Lower lobe of right lung (tissue), 2 donors: ENCODE measurements at regions not wholly inside any gene's neighbourhood (a gene's known extent, or its start where the extent isn't known, plus 50 kb on each side); places are given as distances from the start of the nearest gene placed in this dataset.

Experiments used
- ATAC-seq, 2 donors: fragments of 200-7000 bp; cut with Tn5 transposase; one replicate each; pipeline ENCODE4 v1.9.1; 2020 to 2022; ENCODE audit warnings: mild to moderate bottlenecking in 2 of 2, moderate library complexity in 2 of 2
- DNase-seq: peaks from one replicate; pipeline ENCODE4 v3.0.0-alpha.2; 2020
- H3K27ac ChIP-seq: fragments of 200-600 bp; one replicate; pipeline ENCODE4 v1.8.0; 2022
- H3K27me3 ChIP-seq: fragments of 200-600 bp; one replicate; pipeline ENCODE4 v1.8.0; 2022; ENCODE audit warnings: low read depth
- H3K36me3 ChIP-seq: fragments of 200-600 bp; one replicate; pipeline ENCODE4 v1.8.0; 2022; ENCODE audit warnings: mild to moderate bottlenecking
- H3K4me1 ChIP-seq: fragments of 200-600 bp; one replicate; pipeline ENCODE4 v1.8.0; 2022
- H3K4me3 ChIP-seq: fragments of 200-600 bp; one replicate; pipeline ENCODE4 v1.8.0; 2022; ENCODE audit warnings: mild to moderate bottlenecking
- H3K9me3 ChIP-seq: fragments of 200-600 bp; one replicate; pipeline ENCODE4 v1.8.0; 2022
- intact Hi-C: fragments of 100-400 bp; cut with DNase I; formaldehyde crosslinking; loops from one replicate; pipeline ENCODE4 v1.11.0; 2022
- TF ChIP-seq, protein P1 (sequence below): fragments of 200-600 bp; IDR thresholded peaks from one replicate; pipeline ENCODE4 v1.8.0; 2022; ENCODE audit warnings: antibody characterized with exemption, mild to moderate bottlenecking
- donor health status: DM: no; HTN: yes; CAD: no; lungs with severe emphysema.

DNA sequence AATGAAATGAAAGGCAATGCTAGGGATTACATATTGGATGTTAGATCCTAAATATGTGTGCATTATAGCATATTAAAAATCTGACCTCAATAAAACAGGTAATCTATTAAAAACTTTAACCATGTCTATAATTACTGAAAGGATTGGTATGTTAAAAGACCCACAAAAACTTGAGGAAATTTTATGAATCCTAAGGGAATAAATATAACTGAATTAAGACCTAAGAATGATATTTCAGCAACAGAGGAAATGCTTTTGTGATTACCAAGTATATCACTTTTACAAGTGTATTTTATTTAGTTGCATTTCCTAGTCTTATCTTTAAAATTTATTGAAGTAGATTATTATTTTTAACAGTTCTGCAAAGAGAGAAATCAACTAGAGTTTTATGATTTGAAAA lies 571.5 kb downstream of the HDGFL1 start:
- Histone ChIP-seq H3K4me3 (no peak overlapping the region), H3K27ac (no peak overlapping the region), H3K36me3 (no peaks in the 10 kb centered on the region), H3K27me3 (no peaks in the 10 kb centered on the region), H3K9me3 (no peaks in the 10 kb centered on the region), H3K4me1 (no peaks in the 10 kb centered on the region)
- no peak for ATAC-seq
- TF ChIP-seq, protein P1, sequence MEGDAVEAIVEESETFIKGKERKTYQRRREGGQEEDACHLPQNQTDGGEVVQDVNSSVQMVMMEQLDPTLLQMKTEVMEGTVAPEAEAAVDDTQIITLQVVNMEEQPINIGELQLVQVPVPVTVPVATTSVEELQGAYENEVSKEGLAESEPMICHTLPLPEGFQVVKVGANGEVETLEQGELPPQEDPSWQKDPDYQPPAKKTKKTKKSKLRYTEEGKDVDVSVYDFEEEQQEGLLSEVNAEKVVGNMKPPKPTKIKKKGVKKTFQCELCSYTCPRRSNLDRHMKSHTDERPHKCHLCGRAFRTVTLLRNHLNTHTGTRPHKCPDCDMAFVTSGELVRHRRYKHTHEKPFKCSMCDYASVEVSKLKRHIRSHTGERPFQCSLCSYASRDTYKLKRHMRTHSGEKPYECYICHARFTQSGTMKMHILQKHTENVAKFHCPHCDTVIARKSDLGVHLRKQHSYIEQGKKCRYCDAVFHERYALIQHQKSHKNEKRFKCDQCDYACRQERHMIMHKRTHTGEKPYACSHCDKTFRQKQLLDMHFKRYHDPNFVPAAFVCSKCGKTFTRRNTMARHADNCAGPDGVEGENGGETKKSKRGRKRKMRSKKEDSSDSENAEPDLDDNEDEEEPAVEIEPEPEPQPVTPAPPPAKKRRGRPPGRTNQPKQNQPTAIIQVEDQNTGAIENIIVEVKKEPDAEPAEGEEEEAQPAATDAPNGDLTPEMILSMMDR = no peak
- intact Hi-C loops = no loop called here
- DNase-seq = no peak

DNA sequence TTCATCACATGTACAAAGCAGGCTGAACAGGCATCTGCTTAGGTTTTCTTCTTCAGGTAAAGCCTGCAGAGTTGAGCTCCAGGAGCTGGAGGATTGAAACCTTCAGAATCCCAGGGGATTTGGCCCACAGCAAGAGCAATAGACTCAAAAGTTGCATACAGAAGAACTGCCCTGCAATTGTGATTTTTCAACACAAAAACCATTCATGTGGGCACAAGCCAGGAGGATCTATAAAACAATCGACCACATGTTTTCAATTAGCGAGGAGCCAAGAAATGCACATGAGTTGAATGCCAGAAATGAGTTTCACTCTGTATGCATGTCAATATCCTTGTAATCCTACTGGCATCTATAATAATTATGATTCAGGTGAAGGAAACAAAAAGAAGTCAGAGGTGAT lies 576.4 kb downstream of the HDGFL1 start:
- Histone ChIP-seq H3K4me1 (no peaks in the 10 kb centered on the region), H3K4me3 (no peak overlapping the region), H3K36me3 (no peaks in the 10 kb centered on the region), H3K27me3 (no peaks in the 10 kb centered on the region), H3K9me3 (no peaks in the 10 kb centered on the region), H3K27ac (no peak overlapping the region)
- intact Hi-C loops = no loop called here
- TF ChIP-seq, protein P1 = no peak
- no peak for DNase-seq
- ATAC-seq = no peak

DNA sequence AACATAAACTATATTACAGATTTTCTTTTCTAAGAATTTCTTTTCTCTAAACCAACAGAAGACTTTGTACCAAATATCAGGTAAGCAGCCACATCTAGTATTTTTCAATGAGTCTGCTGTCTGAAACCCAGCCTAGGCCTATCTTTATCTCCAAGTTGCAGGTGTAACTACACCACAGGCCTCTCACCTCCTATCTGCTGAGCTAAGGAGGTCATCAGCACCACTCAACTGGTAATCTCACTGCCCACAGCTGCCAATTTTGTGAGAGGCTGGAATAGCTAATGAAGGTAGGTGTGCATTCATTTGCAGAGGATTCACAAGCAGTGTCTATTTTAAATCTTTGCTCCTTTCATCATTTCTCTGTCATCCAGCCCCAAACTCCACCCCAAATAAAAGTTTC lies 584.8 kb downstream of the HDGFL1 start:
- Histone ChIP-seq H3K27ac (no peak overlapping the region), H3K27me3 (no peaks in the 10 kb centered on the region), H3K4me1 (no peaks in the 10 kb centered on the region), H3K36me3 (no peaks in the 10 kb centered on the region), H3K9me3 (no peaks in the 10 kb centered on the region), H3K4me3 (no peak overlapping the region)
- intact Hi-C loops = no loop called here
- ATAC-seq (no peak), DNase-seq (no peak)
- TF ChIP-seq, protein P1 = no peak

DNA sequence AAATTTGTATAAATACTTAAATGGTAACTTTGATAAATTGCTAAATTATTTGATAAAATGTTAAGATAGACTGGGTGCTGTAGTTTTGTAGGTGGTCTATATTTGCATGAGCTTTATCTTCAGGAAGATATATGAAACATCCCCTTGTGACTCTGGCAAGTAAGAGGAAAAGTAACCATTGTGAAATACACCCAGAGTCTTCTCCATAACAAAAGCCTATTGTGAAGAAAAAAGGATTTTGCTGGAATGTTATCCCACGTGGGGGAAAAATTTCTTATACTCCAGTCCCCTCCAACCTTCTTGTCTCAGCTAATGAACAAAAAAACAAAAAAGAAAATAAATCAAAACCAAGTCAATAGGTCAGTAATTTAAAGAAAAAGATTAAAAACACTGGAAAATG lies 600.7 kb downstream of the HDGFL1 start:
- no peaks in the 10 kb centered on the region for H3K27me3 ChIP-seq
- intact Hi-C loops = no loop called here
- H3K36me3 ChIP-seq = no peaks in the 10 kb centered on the region
- H3K27ac ChIP-seq = no peak overlapping the region
- ATAC-seq (no peak), DNase-seq (no peak)
- TF ChIP-seq, protein P1 = no peak
- H3K4me3 ChIP-seq = no peak overlapping the region
- H3K4me1 ChIP-seq = no peaks in the 10 kb centered on the region
- no peaks in the 10 kb centered on the region for H3K9me3 ChIP-seq

DNA sequence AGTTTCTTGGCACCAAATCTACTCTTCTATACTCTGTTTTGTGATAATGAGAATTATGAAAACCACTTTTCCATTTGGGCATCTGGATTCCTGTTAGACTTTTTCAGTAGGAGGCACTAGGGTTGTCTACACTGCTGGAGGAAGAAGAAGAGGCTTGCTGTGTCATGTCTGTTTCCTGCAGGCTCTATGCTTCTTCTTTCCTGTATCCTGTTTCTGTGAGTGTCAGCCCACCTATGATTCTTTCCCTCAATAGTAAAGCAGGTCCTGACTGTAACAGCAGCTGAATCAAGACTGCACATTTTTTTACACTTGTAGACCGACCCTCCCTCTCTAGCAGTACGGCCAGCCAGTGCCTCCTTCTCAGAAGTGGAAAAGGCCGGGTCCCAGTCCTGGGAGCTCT lies 603.9 kb downstream of the HDGFL1 start:
- Histone ChIP-seq H3K4me3 (no peak overlapping the region), H3K4me1 (no peaks in the 10 kb centered on the region), H3K27me3 (no peaks in the 10 kb centered on the region), H3K36me3 (no peaks in the 10 kb centered on the region), H3K9me3 (no peaks in the 10 kb centered on the region), H3K27ac (no peak overlapping the region)
- ATAC-seq (no peak), DNase-seq (no peak)
- TF ChIP-seq, protein P1 = no peak
- intact Hi-C loops = no loop called here

DNA sequence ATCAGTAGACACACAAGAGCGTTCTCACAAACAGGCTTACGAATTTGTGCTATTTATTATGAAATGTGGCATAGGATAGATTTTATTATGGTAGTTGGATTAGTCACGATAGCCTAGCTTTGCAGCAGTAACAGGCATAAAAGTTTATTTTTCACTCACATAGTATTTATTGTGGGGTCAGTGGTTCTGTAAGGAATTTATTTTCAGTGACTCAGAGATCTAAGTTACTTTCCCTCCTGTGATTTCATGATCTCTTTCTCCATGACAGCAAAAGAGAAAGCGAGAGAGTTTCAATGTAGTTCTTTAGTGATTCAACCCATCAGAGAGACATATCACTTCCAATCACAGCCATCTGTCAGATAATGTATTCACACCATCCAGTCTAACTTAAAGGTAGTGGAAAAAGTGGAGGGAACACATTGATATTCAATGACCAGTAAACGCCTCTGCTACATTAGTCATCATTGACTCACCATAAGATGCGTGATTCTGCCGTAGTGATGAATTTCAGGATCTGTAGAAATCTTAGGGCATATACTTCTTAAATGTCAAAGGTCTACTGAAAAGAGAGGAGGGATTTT lies 605.5 kb downstream of the HDGFL1 start:
- no peaks in the 10 kb centered on the region for H3K36me3 ChIP-seq
- no peaks in the 10 kb centered on the region for H3K27me3 ChIP-seq
- ATAC-seq (no peak), DNase-seq (no peak)
- no peaks in the 10 kb centered on the region for H3K9me3 ChIP-seq
- no peak overlapping the region for H3K27ac ChIP-seq
- intact Hi-C loops = no loop called here
- H3K4me1 ChIP-seq = no peaks in the 10 kb centered on the region
- TF ChIP-seq, protein P1 = no peak
- H3K4me3 ChIP-seq = no peak overlapping the region
